ENCODE measurements at regions not wholly inside any gene's neighbourhood (a gene's known extent, or its start where the extent isn't known, plus 50 kb on each side); places are given as distances from the start of the nearest gene placed in this dataset.

- WGBS, 2 donors = 71 to 76% methylated on average over 3 of the region's 3 CpGs
- Histone ChIP-seq H3K27me3 (peaks cover 0 to 6% (median 0%) of the 10 kb centered on the region in 4 donors), H3K4me3 (no peak overlapping the region), H3K36me3 (no peaks in the 10 kb centered on the region), H3K27ac (no peak overlapping the region), H3K4me1 (no peaks in the 10 kb centered on the region), H3K9me3 (no peaks in the 10 kb centered on the region)
- DNase-seq = no peak
- intact Hi-C loops (cut with DNase I) = no loop called here
- no peak for TF ChIP-seq POLR2A (IDR thresholded peaks at IDR 0.05)
- no peak for TF ChIP-seq CTCF (IDR thresholded peaks at IDR 0.05)
Observed at GRCh38 chr2:217279140-217279539, 419.3 kb upstream of the TNP1 start.

DNA sequence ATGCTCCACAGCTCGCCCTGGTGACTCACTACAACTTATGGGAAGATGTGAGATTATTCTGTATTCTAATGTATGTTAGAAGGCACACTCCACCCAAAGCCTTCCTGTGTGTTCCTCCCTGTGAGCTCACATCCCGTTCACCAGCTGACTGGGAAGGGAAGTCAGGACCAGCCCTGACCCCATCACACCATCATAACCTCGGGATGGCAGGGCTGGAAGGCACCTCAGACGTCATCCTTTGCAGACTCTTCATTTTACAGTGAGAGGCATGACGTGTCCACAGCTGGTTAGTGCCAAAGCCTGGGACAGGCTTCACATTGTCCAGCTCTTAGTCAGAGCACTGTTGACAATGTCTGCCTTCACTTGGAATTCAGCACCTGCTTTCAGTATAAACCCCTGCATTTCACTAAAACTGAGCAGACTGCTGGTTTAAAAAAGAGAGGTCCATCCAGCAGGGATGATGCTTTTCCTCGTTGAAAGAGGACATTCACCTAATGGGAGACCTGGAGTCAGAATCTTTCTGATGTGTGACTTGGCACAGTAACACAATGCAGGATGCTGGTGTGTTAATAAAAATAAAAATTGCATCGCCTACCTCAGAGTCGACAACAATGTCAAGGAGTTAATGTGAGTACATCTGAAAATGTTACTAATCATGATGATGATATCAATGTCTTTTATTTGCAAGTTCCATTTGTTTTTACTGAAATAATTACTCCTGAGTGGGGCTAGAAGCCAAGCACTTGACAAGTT is 418.0 kb upstream of the TNP1 start:
- 57 to 68% methylated on average over 7 to 8 of the region's 8 CpGs for WGBS, 2 donors
- no peak for DNase-seq
- Histone ChIP-seq H3K4me1 (peaks cover 0 to under 1% (median 0%) of the 10 kb centered on the region in 3 donors), H3K27ac (no peak overlapping the region), H3K36me3 (no peaks in the 10 kb centered on the region), H3K27me3 (no peaks in the 10 kb centered on the region), H3K4me3 (no peak overlapping the region), H3K9me3 (no peaks in the 10 kb centered on the region)
- TF ChIP-seq CTCF (IDR thresholded peaks at IDR 0.05) (no peak), POLR2A (IDR thresholded peaks at IDR 0.05) (no peak)
- intact Hi-C loops (cut with DNase I) = no loop called here

DNA sequence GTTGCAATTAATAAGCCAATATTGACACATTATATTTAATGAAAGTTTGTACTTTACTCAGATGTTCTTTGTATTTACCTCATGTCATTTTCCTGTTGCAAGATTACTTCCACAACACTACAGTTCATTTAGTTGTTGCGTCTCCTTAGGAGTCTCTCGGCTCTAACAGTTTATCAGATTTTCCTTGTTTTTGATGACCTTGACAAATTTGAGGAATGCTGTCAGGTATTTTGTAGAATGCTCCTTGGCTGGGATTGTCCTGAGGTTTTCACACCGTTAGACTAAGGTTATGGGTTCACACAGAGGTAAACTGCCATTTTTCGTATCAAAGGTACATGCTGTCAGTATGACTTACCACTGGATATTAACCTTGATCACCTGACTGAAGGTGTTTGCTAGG is 416.6 kb upstream of the TNP1 start:
- no peak for DNase-seq
- TF ChIP-seq CTCF (IDR thresholded peaks at IDR 0.05) = no peak
- no peak for TF ChIP-seq POLR2A (IDR thresholded peaks at IDR 0.05)
- Histone ChIP-seq H3K4me3 (no peak overlapping the region), H3K27ac (no peak overlapping the region), H3K27me3 (no peaks in the 10 kb centered on the region), H3K9me3 (no peaks in the 10 kb centered on the region), H3K4me1 (peaks cover 0 to 15% (median 0%) of the 10 kb centered on the region in 3 donors), H3K36me3 (no peaks in the 10 kb centered on the region)
- WGBS, 2 donors = 86 to 90% methylated on average over 4 of the region's 4 CpGs
- intact Hi-C loops (cut with DNase I) = no loop called here

- H3K36me3 ChIP-seq = no peaks in the 10 kb centered on the region
- H3K4me1 ChIP-seq = peaks cover 0 to 18% (median 0%) of the 10 kb centered on the region in 3 donors
- 71% methylated on average over 4 to 5 of the region's 5 CpGs for WGBS, 2 donors
- no peak overlapping the region for H3K27ac ChIP-seq
- no peaks in the 10 kb centered on the region for H3K9me3 ChIP-seq
- no peak overlapping the region for H3K4me3 ChIP-seq
- DNase-seq = no peak
- peaks cover 0 to 7% (median 0%) of the 10 kb centered on the region in 4 donors for H3K27me3 ChIP-seq
- no peak for TF ChIP-seq CTCF (IDR thresholded peaks at IDR 0.05)
- TF ChIP-seq POLR2A (IDR thresholded peaks at IDR 0.05) = no peak
- intact Hi-C loops (cut with DNase I) = no loop called here
Observed at GRCh38 chr2:217275091-217275490, 415.2 kb upstream of the TNP1 start.

GRCh38 chr2:217274578-217274977 is 414.7 kb upstream of the TNP1 start:
- no peaks in the 10 kb centered on the region for H3K36me3 ChIP-seq
- peaks cover 0 to 13% (median 0%) of the 10 kb centered on the region in 4 donors for H3K27me3 ChIP-seq
- intact Hi-C loops (cut with DNase I) = no loop called here
- no peak overlapping the region for H3K4me3 ChIP-seq
- 76 to 83% methylated on average over 3 to 4 of the region's 4 CpGs for WGBS, 2 donors
- no peak for DNase-seq
- no peak for TF ChIP-seq CTCF (IDR thresholded peaks at IDR 0.05)
- no peak for TF ChIP-seq POLR2A (IDR thresholded peaks at IDR 0.05)
- peaks cover 0 to 18% (median 0%) of the 10 kb centered on the region in 3 donors for H3K4me1 ChIP-seq
- H3K9me3 ChIP-seq = no peaks in the 10 kb centered on the region
- no peak overlapping the region for H3K27ac ChIP-seq
